Left cardiac atrium (tissue), 4 donors: ENCODE measurements at regions not wholly inside any gene's neighbourhood (a gene's known extent, or its start where the extent isn't known, plus 50 kb on each side); places are given as distances from the start of the nearest gene placed in this dataset.
"Not testable (repeated sequence)": the region's sequence is repeated elsewhere in the genome, so short reads cannot be mapped to it uniquely, and the experiment has no call there.

Experiments used
- ATAC-seq, 2 donors: fragments of 200-7000 bp; cut with Tn5 transposase; one replicate each; pipeline ENCODE4 v1.9.1; 2020; ENCODE audit warnings: mild to moderate bottlenecking in 2 of 2, moderate library complexity in 2 of 2
- DNase-seq: peaks from one replicate; pipeline ENCODE4 v3.0.0-alpha.2; 2020
- intact Hi-C, 2 donors: fragments of 100-400 bp; cut with DNase I; formaldehyde crosslinking; loops; one replicate each; pipeline versions ENCODE4 v1.14.1 to v1.15.1; 2022 to 2023
- donor health status: DM: no; HTN: yes; CAD: no.
- donor health status: DM: no; HTN: yes; CAD: no; lungs with severe emphysema.
- donor health status: DM: yes; HTN: yes; CAD: no.
- donor health status: Dilated cardiomyopathy.

GRCh38 chr6:68094070-68094469, 541.0 kb upstream of the ADGRB3 start:
- no peak for DNase-seq
- intact Hi-C loops, result no loop called here
- ATAC-seq, result no peak

- ATAC-seq (no peak), DNase-seq (no peak)
- intact Hi-C loops, result no loop called here
These were observed 547.5 kb upstream of the ADGRB3 start for GRCh38 chr6:68087399-68088133.

- intact Hi-C loops, result no loop called here
- ATAC-seq (no peak), DNase-seq (no peak)
These were observed 548.9 kb upstream of the ADGRB3 start for GRCh38 chr6:68086199-68086598.

- intact Hi-C loops, DNase-seq, ATAC-seq: not testable (repeated sequence)
These were observed 549.5 kb upstream of the ADGRB3 start for GRCh38 chr6:68085599-68085998.

GRCh38 chr6:68082086-68082485, 553.0 kb upstream of the ADGRB3 start:
- intact Hi-C loops, result no loop called here
- no peak for DNase-seq

GRCh38 chr6:68080074-68080473, 555.0 kb upstream of the ADGRB3 start:
- DNase-seq, result no peak
- intact Hi-C loops, result no loop called here
- no peak for ATAC-seq

More at GRCh38 chr6:68082086-68082485, 553.0 kb upstream of the ADGRB3 start:
- ATAC-seq, result no peak

GRCh38 chr6:68077661-68078060, 557.4 kb upstream of the ADGRB3 start:
- no peak for ATAC-seq

GRCh38 chr6:68071740-68072139, 563.3 kb upstream of the ADGRB3 start:
- no peak for ATAC-seq
- intact Hi-C loops, result no loop called here
- DNase-seq, result no peak

More at GRCh38 chr6:68077661-68078060, 557.4 kb upstream of the ADGRB3 start:
- intact Hi-C loops, result no loop called here
- DNase-seq, result no peak

GRCh38 chr6:68069921-68070710, 565.0 kb upstream of the ADGRB3 start:
- ATAC-seq, result no peak
- no peak for DNase-seq
- intact Hi-C loops, result no loop called here

- ATAC-seq (no peak), DNase-seq (no peak)
- intact Hi-C loops, result no loop called here
These were observed 575.2 kb upstream of the ADGRB3 start for GRCh38 chr6:68059899-68060298.

- ATAC-seq (no peak), DNase-seq (no peak)
- intact Hi-C loops, result no loop called here
These were observed 575.8 kb upstream of the ADGRB3 start for GRCh38 chr6:68059261-68059660.

GRCh38 chr6:68056596-68056995, 578.5 kb upstream of the ADGRB3 start:
- DNase-seq, ATAC-seq, intact Hi-C loops: not testable (repeated sequence)

GRCh38 chr6:68054756-68055155, 580.3 kb upstream of the ADGRB3 start:
- no peak for ATAC-seq
- intact Hi-C loops, result no loop called here
- DNase-seq, result no peak

- ATAC-seq, result no peak
- intact Hi-C loops, result no loop called here
These were observed 581.2 kb upstream of the ADGRB3 start for GRCh38 chr6:68053805-68054373.

GRCh38 chr6:68052234-68052633, 582.8 kb upstream of the ADGRB3 start:
- ATAC-seq (no peak), DNase-seq (no peak)

More at GRCh38 chr6:68053805-68054373, 581.2 kb upstream of the ADGRB3 start:
- no peak for DNase-seq

GRCh38 chr6:68049562-68049961, 585.5 kb upstream of the ADGRB3 start:
- DNase-seq, result no peak
- intact Hi-C loops, result no loop called here
- ATAC-seq, result no peak

More at GRCh38 chr6:68052234-68052633, 582.8 kb upstream of the ADGRB3 start:
- intact Hi-C loops, result no loop called here

GRCh38 chr6:68046756-68047155, 588.3 kb upstream of the ADGRB3 start:
- DNase-seq (no peak), ATAC-seq (no peak)
- intact Hi-C loops, result no loop called here

- DNase-seq (no peak), ATAC-seq (no peak)
- intact Hi-C loops, result no loop called here
These were observed 588.8 kb upstream of the ADGRB3 start for GRCh38 chr6:68046302-68046701.

GRCh38 chr6:68045193-68045592, 589.9 kb upstream of the ADGRB3 start:
- DNase-seq (no peak), ATAC-seq (no peak)
- intact Hi-C loops, result no loop called here

- ATAC-seq, result no peak
- intact Hi-C loops, result no loop called here
- DNase-seq, result no peak
These were observed 590.8 kb upstream of the ADGRB3 start for GRCh38 chr6:68044264-68044663.
